SIG-M5 treated with dmso at 0.1 percent for 504 hours (cell line): ENCODE measurements at regions not wholly inside any gene's neighbourhood (a gene's known extent, or its start where the extent isn't known, plus 50 kb on each side); places are given as distances from the start of the nearest gene placed in this dataset.

Experiments used
- DNase-seq: peaks from one replicate; lab custom pipeline; 2025; ENCODE audit not compliant: unreplicated experiment; lab: John Stamatoyannopoulos, UW

DNA sequence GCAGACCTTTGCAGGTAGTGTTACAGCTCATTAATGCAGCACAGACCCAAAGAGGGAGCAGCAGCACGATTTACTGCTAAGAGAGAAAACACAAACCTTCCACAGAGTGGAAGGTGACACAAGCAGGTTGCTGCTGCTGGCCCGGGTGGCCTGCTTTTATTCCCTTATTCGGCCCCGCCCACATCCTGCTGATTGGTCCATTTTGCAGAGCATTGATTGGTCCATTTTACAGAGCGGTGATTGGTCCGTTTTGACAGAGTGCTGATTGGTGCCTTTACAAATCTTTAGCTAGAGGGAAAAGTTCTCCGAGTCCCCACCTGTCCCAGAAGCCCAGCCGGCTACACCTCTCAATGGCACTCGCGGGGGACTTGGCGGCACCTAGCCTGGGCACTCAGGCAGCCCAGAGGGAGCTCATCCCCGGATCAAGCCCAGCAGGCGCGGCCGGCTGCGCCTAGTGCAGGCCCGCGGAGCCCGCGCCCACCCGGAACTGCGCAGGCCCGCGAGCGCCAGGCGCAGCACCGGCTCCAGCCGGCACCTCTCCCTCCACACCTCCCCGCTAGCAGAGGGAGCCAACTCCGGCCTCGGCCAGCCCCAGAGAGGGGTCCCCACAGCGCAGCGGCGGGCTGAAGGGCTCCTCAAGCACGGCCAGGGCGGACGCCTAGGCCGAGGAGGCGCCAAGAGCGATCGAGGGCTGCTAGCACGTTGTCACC is 825.6 kb upstream of the HS6ST1 start:
- no peak for DNase-seq

DNA sequence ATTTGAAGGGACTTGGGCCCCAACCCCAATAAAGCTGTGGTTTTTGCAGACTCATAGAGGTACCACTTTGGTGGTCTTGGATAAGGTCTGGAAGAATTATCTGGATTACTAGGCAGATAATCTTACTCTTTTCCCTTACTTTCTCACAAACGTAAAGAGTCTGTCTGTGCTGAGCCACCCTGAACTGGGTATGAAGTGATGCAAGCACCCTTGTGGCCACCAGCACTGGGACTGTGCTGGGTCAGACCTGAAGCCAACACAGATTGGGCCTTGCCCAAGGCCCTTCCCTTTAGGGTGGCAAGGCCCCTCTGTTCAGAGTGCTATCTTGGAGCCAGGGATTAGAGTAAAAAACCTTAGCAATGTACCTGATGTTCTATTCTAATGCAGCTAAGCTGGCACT is 827.0 kb upstream of the RAB6C start:
- DNase-seq = no peak

GRCh38 chr2:129160879-129161278 is 818.6 kb upstream of the RAB6C start:
- DNase-seq = no peak

- DNase-seq = no peak
Observed at GRCh38 chr2:129164220-129164949, 815.1 kb upstream of the RAB6C start.

- DNase-seq = no peak
Observed at GRCh38 chr2:129165006-129165405, 814.5 kb upstream of the RAB6C start.

- DNase-seq = no peak
Observed at GRCh38 chr2:129167456-129167855, 812.0 kb upstream of the RAB6C start.

GRCh38 chr2:129170570-129170969 is 808.9 kb upstream of the RAB6C start:
- no peak for DNase-seq

- DNase-seq = no peak
Observed at GRCh38 chr2:129174143-129174542, 805.3 kb upstream of the RAB6C start.

GRCh38 chr2:129175051-129175450 is 804.4 kb upstream of the RAB6C start:
- no peak for DNase-seq

DNA sequence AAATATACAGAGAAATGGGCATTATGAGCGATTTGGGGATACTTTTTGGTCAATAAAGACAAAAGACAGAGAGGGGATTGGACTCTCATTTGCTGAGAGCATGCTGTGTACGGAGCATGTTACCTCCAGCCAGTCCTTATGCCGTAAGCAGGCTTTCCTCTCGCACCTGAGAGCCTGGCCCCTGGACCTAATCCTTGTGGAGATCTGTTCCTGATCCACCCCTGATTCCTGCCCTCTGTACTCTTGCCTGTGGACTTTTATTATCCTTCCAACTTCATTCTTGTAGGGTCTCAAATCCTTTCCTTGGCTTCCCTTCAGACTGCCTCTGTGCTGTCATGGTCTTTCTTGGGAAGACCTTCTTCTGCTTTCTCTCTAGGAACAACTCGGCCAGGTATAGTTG is 803.1 kb upstream of the RAB6C start:
- DNase-seq = no peak

GRCh38 chr2:129178356-129178755 is 801.1 kb upstream of the RAB6C start:
- DNase-seq = no peak

- DNase-seq = no peak
Observed at GRCh38 chr2:129179199-129179598, 800.3 kb upstream of the RAB6C start.

DNA sequence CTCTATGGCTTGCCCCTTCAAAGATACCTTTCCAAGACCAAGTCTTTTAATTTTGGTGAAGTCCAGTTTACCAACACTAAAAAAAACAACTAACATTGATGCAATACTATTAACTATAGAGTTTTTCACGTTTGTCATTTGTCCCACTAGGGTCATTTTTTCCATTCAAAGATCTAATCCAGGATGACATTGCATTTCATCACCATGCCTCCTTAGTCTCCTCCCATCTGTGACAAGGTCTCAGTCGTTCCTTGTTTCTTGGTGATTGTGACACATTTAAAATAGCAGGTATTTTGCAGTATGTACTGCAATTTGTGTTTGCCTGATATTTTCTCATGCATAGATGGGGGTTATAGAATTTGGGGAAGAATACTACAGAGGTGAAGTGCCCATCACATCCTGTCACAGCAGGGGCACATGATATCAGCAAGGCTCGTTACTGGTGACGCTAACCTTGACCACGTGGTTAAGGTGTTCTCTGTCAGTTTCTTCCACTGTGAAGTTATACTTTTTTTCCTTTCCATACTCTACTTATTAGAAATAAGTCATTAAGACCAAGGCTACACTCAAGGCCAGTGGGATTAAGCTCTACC is 799.2 kb upstream of the RAB6C start:
- DNase-seq = no peak

- no peak for DNase-seq
Observed at GRCh38 chr2:129181433-129181832, 798.0 kb upstream of the RAB6C start.

DNA sequence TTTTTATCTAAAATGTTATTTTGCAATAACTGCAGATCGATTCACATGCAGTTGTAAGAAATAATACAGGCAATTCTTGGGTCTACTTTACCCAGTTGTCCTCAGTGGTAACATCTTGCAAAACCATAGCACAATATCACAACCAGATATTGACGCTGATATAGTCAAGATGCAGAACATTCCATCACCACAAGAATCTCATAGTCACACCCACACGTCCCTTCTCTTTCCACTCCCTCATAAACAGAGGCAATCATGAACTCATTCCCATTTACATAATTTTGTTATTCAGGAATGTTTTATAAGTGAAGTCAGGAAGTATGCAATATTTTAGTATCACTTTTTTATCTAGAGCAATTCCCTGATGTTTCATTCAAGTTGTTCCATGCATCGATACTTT is 797.5 kb upstream of the RAB6C start:
- DNase-seq = no peak

DNA sequence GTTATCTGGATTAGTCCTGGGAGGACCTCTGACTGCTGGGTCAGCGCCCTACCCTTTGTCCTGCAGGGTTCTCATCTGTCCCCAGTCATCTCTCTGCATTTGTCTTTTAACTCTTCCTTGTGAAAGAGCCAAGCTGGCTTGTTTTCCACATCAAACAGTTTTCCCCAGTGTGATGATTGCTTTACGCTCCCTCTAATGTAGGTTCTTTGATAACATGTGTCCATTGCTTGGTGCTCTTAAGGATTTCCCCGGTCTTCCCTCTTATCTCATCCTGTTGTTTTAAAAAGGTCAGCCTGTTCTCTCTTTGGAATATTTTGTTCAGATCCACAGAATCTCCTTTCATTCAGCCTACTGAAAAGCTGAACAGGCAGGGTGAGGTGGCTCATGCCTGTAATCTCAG is 792.1 kb upstream of the RAB6C start:
- DNase-seq = no peak

- DNase-seq = no peak
Observed at GRCh38 chr2:129188451-129188850, 791.0 kb upstream of the RAB6C start.

DNA sequence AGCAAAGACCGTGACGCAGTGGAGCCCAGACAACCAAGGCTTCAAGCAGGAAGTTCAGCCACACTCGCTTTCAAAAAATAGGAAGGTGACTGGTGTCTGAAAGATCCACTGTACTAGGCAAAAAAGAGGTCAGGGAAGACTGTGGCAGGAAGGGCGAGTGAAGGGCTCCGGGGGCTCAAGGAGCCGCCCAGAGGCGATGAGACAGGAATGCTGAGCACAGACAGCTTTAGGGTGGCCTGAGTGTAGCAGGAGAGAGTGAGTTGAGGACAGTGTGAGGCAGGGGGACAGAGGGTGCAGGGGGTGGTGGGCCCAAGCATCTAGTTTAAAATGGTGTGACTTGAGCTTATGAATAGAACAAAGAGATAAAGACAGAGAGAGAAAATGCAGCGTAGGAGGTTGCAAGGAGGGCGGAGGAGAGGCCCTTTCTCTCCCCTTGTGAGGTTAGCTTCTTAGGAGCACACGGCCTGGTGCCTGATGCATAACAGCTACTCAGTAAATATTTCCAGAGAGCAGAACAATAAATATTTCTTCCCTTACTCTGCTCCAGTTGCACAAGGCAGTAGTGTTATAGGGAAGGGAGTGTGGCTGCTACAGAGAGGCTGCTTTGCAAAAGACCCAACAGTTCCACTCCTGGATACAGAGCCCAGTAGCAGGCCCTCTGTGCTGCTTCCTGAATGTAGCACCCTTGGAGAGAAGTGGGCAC is 789.7 kb upstream of the RAB6C start:
- no peak for DNase-seq

DNA sequence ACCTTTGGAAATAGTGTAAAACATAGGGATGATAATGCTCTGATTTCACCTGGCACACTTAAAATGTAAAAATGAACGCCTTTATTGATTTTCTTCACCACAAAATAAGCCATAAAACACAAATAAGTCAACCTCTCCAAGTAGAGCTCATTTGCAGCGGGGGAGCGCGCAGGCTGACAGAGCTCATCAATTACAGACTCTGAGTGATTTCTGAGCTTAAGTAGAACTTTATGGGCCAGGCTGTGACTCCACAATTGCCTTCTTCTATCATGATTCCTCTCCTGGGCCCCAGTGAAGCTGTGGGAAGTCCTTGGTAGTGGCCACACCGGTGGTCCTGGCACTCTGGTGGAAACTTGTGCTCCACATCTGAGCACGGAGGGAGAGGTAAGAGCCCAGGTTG is 789.0 kb upstream of the RAB6C start:
- DNase-seq = no peak

GRCh38 chr2:129191530-129191929 is 787.9 kb upstream of the RAB6C start:
- no peak for DNase-seq

DNA sequence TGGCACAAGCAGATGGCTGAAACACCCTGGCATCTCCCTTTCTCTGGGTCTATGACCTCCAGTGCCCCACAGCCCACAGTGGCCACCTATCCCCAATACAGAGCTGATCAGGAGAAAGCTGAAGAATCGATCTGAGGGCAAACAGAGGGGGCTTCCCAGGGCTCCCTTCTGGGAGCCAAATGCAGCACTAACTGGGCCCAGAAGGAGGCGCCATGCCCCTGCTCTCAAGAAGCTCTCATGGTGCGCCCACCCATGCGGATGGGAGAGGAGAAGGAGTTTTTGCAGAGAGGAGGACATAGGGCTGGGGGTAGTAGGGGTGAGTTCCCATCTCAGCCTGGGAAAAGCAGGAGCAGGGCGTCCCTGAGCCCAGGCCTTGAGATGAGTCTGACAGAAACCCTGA is 787.3 kb upstream of the RAB6C start:
- no peak for DNase-seq

DNA sequence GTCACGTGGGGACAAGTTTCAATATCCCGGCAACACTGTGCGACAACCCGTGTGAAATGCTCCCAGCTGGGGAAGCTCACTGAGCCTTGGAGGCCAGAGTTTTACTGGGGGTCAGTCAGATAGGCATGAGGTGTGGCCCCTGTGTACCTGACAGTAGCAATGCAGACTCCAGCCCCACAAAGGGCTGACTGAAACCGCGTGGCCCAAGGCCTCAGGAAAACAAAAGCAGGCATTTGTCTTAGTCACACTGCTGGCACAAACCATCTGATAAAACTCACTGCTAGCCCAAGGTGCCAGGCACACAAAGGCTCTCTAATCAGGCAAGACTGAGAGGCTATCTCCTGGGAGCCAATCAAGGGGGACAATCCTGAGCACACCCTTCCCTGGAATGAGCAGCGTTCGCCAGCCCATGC is 786.6 kb upstream of the RAB6C start:
- no peak for DNase-seq
